Cerebellar nuclear complex (tissue), 1 donor: ENCODE measurements at regions not wholly inside any gene's neighbourhood (a gene's known extent, or its start where the extent isn't known, plus 50 kb on each side); places are given as distances from the start of the nearest gene placed in this dataset.

ENCODE experiments used
- DNase-seq, 2 experiments: peaks; one replicate each; lab custom pipeline; 2025; lab: John Stamatoyannopoulos, UW

GRCh38 chr7:50166997-50167965 is 74.2 kb upstream of the ZPBP start:
- no peak for DNase-seq

- DNase-seq = no peak
These were observed 71.6 kb upstream of the ZPBP start for GRCh38 chr7:50164559-50165170.

GRCh38 chr7:50160206-50160605 is 67.2 kb upstream of the ZPBP start:
- DNase-seq = no peak

- no peak for DNase-seq
These were observed 66.1 kb upstream of the ZPBP start for GRCh38 chr7:50159154-50159553.

GRCh38 chr7:50156706-50157105 is 63.7 kb upstream of the ZPBP start:
- DNase-seq = no peak

GRCh38 chr7:50156163-50156562 is 63.1 kb upstream of the ZPBP start:
- DNase-seq = no peak

- DNase-seq = no peak
These were observed 62.7 kb upstream of the ZPBP start for GRCh38 chr7:50155755-50156154.

- no peak for DNase-seq
These were observed 60.9 kb upstream of the ZPBP start for GRCh38 chr7:50153995-50154394.

- DNase-seq = no peak
These were observed 60.1 kb upstream of the ZPBP start for GRCh38 chr7:50153148-50153547.

GRCh38 chr7:50152486-50152885 is 59.4 kb upstream of the ZPBP start:
- DNase-seq = no peak

- no peak for DNase-seq
These were observed 58.6 kb upstream of the ZPBP start for GRCh38 chr7:50151661-50152060.

- DNase-seq = no peak
These were observed 58.0 kb upstream of the ZPBP start for GRCh38 chr7:50151001-50151400.

- DNase-seq = no peak
These were observed 56.3 kb upstream of the ZPBP start for GRCh38 chr7:50149369-50149768.

- no peak for DNase-seq
These were observed 55.1 kb upstream of the ZPBP start for GRCh38 chr7:50147951-50148808.

- no peak for DNase-seq
These were observed 53.6 kb upstream of the ZPBP start for GRCh38 chr7:50146692-50147091.

- no peak for DNase-seq
These were observed 52.8 kb upstream of the ZPBP start for GRCh38 chr7:50145801-50146338.

GRCh38 chr7:50145226-50145625 is 52.2 kb upstream of the ZPBP start:
- no peak for DNase-seq
